GM18502 (cell line): ENCODE measurements at regions not wholly inside any gene's neighbourhood (a gene's known extent, or its start where the extent isn't known, plus 50 kb on each side); places are given as distances from the start of the nearest gene placed in this dataset.

Experiments
- ATAC-seq: cut with Tn5 transposase; IDR thresholded peaks from one replicate; pipeline ENCODE4 v1.9.1; 2021; ENCODE audit warnings: mild to moderate bottlenecking; ENCODE audit not compliant: unreplicated experiment, poor library complexity

GRCh38 chr7:156490021-156490800 is 150.4 kb upstream of the RNF32 start:
- no peak for ATAC-seq

DNA sequence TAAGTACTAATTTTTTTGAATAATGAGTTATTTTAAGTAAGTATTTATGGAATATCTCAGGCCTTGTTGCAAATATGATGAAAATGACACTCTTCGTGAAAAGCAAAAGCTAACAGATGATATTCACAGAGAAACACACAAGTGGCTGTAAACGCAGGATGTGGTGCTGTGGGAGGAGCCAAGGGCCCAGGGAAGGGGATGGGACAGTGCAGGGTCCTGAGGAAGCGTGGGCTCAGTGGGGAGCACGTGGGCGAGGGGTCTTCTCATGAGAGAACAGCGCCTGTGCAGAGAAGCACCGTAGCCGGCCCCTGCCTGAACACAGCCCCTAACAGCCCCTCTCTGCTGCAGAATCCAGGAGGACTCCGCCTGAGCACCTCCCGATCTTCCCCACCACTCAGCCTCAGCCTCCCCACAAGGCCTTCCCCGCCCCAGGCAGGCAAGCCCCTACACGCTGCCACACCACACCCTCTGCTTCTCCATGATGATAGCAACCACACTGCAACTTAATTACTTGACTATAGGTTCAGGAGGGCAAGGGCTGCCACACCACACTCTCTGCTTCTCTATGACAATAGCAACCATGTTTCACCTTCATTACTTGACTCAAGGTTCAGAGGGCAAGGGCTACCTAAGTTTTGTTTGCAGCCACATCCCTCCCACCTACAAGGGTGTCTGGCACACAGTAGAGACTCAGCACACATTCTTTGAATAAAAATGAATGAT is 152.6 kb upstream of the RNF32 start:
- no peak for ATAC-seq

DNA sequence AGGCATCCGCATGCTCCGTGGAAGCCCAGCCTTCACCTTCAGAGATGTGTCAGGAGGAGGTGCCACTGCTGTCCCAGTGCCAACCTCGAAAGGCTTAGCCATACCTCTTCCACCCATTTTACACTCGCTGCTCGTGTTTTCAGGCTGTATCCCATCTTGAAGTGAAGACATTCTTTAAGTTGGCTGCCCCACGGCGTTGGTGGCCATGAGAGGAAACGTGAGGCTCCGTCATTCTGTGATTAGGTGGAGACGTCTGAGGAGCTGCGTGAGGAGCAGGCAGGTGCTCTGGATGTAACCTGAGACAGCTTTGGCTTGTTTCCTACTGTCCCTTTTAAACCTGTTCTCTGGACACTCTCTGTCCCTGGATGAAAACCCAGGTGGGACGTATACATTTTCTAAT is 159.9 kb upstream of the RNF32 start:
- no peak for ATAC-seq

DNA sequence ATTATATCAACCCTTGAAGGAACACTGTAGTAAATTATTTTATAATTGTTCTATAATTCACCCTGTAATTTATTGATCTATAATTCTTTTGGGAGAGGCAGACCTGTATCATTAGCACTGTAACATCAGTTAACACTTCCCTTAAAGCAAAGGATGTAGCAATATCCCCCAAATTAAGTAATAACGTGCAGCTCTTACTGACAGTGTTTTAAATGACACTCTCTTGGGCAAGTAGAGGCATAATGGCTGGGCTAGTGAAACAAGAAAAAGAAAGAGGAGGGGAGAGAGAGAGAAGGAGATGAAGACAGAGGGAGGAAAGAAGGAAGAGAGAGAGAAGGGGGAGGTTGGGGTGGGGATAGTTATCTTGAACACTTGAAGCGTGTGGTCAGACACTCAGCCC is 161.0 kb upstream of the RNF32 start:
- no peak for ATAC-seq

DNA sequence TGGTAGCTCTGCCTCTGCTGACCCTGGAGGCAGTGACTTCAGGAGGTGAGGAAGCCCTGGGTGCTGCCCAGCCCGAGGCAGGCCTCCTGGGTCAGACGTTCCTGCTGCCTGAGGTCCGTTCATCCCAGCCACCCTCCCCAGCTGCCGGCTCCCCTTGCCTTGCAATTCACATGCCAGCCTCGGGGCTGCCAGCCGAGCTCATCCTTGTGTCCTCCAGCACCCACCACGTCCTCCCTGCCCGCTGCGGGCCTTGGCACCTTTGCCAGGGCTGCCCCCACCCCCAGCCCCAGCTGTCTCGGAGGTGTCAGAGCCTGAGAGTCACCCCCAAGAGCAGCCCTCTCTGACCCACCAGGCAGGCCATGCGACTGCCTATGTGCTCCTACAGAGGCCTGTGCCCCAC is 162.1 kb upstream of the RNF32 start:
- ATAC-seq = no peak

GRCh38 chr7:156475666-156476065 is 164.9 kb upstream of the RNF32 start:
- ATAC-seq = no peak

DNA sequence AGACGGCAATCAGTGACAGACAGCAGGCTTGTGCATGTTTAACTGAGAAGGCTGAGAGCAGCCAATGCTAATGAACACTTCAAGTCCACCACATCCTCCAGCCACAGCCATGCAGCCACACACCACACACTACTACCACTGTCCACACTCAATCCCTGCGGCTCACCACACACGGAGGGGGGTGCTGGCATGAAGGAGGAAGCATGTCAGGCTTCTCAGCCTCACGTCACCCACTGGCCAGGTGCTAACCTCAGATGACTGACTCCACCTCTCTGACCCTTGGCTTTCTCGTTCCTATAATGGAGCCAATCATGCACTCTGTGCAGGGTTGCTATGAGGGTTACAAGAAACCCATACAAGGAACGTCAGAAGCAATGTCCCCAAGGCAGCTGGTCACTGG is 165.4 kb upstream of the RNF32 start:
- no peak for ATAC-seq

DNA sequence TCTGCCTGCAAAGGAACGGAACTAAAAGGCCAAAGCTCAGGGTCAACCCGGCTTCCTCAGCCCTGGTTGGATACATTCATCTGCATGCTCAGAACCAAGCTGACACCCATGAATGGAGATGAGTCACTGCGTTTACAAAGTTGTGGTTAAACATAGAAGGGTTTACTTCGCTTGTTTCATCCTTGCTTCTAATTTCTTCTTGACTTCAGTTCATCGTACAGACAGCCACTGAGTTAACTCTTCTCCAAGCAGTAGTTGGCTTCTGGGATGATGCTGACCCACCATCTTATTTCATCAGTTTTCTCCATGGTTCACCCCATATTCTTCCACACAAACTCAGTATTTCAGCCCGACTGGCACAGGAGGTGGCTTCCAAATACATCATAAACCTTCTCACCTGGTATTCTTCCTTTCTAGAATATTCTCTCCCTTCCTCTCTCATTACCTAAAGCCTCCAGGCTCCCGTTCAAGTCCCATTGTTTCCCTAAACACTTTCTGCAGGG is 166.3 kb upstream of the RNF32 start:
- no peak for ATAC-seq

- ATAC-seq = no peak
These were observed 166.9 kb upstream of the RNF32 start for GRCh38 chr7:156473476-156474240.

GRCh38 chr7:156472267-156472666 is 168.3 kb upstream of the RNF32 start:
- no peak for ATAC-seq

DNA sequence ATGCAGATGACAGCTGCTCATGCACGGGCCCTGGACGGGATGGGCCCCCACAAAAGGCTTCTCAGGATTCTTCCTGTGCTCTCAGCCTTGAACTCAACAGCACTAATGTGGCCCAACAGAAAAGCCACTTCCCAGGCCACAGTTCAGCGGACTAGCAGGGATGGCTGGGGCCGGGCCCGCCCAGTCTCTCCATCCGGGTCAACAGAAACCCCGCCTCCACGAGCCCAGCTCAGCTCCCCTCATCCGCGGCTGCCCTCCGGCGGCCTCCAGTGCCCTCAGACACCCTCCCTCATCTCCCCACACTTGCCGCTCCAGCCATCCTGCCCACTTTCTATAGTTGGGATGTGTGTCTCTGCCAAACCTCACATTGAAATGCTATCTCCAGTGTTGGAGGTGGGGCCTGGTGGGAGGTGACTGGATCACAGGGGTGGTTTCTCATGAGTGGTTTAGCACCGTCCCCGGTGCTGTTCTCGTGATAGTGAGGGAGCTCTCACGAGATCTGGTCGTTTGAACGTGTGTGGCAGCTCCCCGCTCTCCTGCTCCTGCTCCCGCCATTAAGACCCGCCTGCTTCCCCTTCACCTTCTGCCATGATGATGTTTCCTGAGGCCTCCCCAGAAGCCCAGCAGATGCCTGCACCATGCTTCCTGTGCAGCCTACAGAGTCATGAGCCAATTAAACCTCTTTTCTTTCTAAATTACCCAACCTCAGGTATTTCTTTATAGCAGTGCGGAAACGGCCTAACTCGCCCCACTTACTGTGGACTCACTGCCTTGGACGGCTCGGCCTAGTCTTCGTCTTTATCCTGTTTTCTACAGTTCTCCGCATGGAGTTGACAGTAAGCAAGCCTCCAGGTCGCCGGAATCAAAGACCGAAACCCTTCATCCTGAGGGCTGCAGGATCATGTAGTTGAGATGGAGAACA is 169.9 kb upstream of the RNF32 start:
- ATAC-seq = no peak

DNA sequence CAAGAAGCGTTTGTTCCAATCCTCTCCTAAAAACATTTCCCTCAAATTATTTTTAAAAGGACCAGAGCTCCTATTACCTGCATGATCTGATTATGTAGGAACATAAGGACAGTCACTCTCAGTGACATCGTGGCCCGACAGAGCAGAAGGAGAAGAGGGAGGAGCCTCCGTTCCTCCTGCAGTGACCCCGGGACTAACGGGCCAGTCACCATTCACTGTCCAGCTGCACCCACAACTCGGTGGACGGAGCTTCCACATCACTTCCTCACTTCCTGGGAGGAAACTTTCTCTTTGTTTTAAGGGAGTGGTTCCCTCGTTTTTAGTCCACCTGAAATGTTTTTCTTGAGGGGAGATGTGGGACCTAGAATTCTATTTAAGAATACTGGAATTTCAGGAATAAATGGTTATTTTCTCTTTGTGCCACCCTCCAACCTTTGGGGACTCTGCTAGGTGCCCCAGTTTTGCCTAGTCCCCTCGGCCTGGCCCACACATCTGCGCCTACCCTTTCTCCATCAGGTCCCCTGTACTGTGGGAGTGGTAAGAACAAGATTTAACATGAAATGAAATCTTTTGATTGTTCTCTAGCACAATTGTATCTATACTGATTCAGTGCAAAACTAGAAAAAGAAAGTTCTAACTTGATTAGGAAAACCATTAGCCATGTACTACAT is 173.5 kb upstream of the RNF32 start:
- ATAC-seq = no peak

DNA sequence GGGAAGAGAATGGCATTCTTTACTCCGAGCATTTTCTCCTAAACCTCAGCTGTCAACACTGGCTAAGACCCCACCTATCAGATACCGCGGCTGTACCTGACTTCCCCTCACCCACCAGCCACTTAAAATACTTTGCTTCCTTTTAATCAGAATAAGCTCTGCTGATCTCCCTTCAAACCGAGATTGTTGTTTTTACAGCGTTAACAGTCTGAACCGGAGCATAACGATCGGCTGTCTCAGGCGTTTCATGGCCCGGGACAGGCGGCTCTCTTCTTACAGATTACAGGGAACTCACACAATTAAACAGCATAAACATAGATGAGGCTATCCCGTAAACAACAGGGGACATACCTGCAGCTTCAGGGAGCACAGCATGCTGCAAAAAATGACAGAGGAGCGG is 174.3 kb upstream of the RNF32 start:
- no peak for ATAC-seq

DNA sequence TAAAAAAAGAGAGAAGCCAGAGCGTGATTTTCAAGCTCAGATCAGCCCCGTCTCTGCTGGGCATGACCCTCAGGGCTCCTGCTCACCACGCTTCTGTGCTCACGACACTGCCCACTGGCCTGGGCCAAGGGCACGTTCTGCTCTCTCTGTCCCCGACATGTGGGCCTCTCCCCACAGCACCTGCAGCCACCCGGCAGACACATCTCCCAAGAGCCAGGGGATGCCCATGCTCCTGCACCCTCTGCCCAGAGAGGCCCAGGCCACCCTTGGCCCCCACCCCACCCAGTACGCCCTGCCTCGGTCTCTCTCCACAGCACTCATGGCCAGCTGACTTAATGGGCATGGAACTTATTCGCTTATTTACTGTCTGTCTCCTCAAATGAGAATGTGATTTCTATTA is 175.4 kb upstream of the RNF32 start:
- ATAC-seq = no peak

- no peak for ATAC-seq
These were observed 176.2 kb upstream of the RNF32 start for GRCh38 chr7:156464339-156464738.

DNA sequence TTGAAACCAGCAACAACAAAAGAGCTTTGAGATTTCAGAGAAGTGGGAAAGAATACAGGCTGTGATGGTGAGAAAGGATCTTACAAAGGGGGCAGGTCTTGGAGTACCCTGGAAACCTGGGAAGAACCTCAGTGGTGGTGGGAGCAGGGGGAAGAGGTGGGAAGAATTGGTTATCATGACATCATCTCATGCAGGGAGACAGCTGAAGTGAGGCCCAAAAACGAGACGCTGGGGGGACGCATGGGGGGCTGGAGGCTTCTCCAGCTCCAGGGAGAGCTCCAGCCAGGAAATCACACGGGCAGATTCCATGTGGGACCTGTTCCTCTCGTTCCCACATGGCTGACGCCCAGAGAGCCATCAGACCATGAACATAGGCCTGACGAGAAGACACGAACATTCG is 177.3 kb upstream of the RNF32 start:
- no peak for ATAC-seq

DNA sequence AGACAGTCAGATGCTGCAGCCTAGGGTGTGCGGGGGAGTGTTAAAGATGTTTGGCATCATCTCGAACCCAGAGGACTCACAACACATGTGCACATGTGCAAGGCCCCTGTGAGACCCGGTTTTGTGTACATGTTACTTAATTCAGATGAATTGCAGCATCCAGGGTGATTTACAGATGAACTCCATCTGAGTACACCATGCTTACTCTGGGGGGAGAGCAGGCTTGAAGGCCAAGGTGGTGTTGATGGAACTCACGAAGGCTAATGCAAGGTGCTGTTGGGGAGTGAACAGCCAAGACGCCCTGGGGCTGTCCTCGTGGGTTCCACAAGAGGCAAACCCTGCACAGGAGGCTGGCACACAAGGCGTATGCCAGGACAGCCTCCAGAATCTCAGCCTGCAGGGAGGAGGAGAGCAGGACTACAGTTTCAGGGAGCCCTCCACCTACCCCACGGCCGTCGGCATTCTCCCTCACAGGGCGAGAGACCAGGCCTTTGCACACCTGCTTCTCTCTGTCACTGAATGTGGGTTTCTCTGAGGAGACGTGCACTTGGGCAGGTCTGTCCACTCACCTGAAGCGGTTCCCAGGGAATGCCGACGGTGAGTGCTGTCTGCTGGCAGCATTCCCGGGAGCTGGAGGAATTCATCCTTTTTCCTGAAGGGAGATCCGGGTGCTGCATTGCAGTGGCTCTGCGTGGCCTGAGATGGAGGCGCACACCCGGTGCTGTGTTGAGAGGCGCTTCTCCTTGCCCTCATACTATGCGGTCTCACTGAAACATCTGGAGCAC is 178.5 kb upstream of the RNF32 start:
- no peak for ATAC-seq

GRCh38 chr7:156460858-156461627 is 179.5 kb upstream of the RNF32 start:
- ATAC-seq = no peak
